ENCODE measurements at regions not wholly inside any gene's neighbourhood (a gene's known extent, or its start where the extent isn't known, plus 50 kb on each side); places are given as distances from the start of the nearest gene placed in this dataset.

DNA sequence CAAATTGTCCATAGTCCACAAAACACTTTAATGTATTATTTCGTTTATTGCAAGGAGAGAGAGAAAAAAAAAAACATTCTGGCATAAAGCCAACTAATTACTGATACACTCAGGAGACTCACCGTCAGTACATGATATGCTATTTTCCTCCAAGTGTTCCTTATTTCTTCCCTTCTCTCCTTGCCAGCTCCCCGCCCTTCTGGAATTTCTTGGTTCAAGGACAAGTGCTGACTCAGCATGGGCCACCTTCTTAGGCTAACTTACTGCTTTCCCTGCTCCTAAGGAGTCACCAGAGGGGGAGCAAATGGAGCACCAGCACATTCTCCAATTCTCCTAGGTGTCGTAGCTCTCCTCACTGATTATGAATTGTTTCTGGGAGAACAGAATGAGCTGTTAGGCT, 133.8 kb upstream of the HDAC9 start:
- TF ChIP-seq, protein P1, sequence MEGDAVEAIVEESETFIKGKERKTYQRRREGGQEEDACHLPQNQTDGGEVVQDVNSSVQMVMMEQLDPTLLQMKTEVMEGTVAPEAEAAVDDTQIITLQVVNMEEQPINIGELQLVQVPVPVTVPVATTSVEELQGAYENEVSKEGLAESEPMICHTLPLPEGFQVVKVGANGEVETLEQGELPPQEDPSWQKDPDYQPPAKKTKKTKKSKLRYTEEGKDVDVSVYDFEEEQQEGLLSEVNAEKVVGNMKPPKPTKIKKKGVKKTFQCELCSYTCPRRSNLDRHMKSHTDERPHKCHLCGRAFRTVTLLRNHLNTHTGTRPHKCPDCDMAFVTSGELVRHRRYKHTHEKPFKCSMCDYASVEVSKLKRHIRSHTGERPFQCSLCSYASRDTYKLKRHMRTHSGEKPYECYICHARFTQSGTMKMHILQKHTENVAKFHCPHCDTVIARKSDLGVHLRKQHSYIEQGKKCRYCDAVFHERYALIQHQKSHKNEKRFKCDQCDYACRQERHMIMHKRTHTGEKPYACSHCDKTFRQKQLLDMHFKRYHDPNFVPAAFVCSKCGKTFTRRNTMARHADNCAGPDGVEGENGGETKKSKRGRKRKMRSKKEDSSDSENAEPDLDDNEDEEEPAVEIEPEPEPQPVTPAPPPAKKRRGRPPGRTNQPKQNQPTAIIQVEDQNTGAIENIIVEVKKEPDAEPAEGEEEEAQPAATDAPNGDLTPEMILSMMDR (IDR thresholded peaks at IDR 0.05 in 4 of 5, conservative IDR thresholded peaks at IDR 0.05 in 1 of 5): no peak
- TF ChIP-seq POLR2A (IDR thresholded peaks at IDR 0.05): no peak

All from gastrocnemius medialis (tissue), 4 donors.